WERI-Rb-1 (cell line): ENCODE measurements at regions not wholly inside any gene's neighbourhood (a gene's known extent, or its start where the extent isn't known, plus 50 kb on each side); places are given as distances from the start of the nearest gene placed in this dataset.

Experiments used
- DNase-seq: peaks from one replicate; pipeline ENCODE4 v3.0.0-alpha.2; 2020
- H3K27ac ChIP-seq: fragments of 250-450 bp; sonication (Bioruptor Pico); 2 replicates; pipeline ENCODE4 v1.5.1; 2020; ENCODE audit warnings: mild to moderate bottlenecking, moderate library complexity
- H3K27me3 ChIP-seq: fragments of 250-450 bp; sonication (Bioruptor Pico); 2 replicates; pipeline ENCODE4 v1.5.1; 2021; ENCODE audit warnings: mild to moderate bottlenecking, low read depth, moderate library complexity; ENCODE audit not compliant: insufficient read depth, severe bottlenecking
- H3K36me3 ChIP-seq: fragments of 250-450 bp; sonication (Bioruptor Pico); 2 replicates; pipeline ENCODE4 v1.5.1; 2020; ENCODE audit warnings: mild to moderate bottlenecking, moderate library complexity
- H3K4me3 ChIP-seq: 2 replicates; pipeline ENCODE4 v1.5.1; 2011; ENCODE audit warnings: low read depth, mild to moderate bottlenecking, control low read depth, low read length
- H3K9me3 ChIP-seq: fragments of 250-450 bp; sonication (Bioruptor Pico); 2 replicates; pipeline ENCODE4 v1.5.1; 2021; ENCODE audit warnings: mild to moderate bottlenecking, moderate library complexity; ENCODE audit not compliant: severe bottlenecking
- CTCF ChIP-seq: IDR thresholded peaks from 2 replicates; pipeline ENCODE4 v1.5.1; 2011; ENCODE audit warnings: low read depth, mild to moderate bottlenecking, control low read depth, inconsistent platforms, low read length

- no peaks in the 10 kb centered on the region for H3K27me3 ChIP-seq
- no peak overlapping the region for H3K27ac ChIP-seq
- DNase-seq: no peak
- H3K4me3 ChIP-seq: no peak overlapping the region
- H3K36me3 ChIP-seq: no peaks in the 10 kb centered on the region
- no peaks in the 10 kb centered on the region for H3K9me3 ChIP-seq
- no peak for TF ChIP-seq CTCF
These were observed 91.3 kb upstream of the STEAP1B start for GRCh38 chr7:22591271-22591670.

- no peaks in the 10 kb centered on the region for H3K27me3 ChIP-seq
- no peak overlapping the region for H3K4me3 ChIP-seq
- no peak for TF ChIP-seq CTCF
- DNase-seq: no peak
- H3K27ac ChIP-seq: no peak overlapping the region
- H3K36me3 ChIP-seq: no peaks in the 10 kb centered on the region
- H3K9me3 ChIP-seq: no peaks in the 10 kb centered on the region
These were observed 89.7 kb upstream of the STEAP1B start for GRCh38 chr7:22589641-22590201.

- Histone ChIP-seq H3K36me3 (no peaks in the 10 kb centered on the region), H3K27me3 (no peaks in the 10 kb centered on the region), H3K9me3 (no peaks in the 10 kb centered on the region), H3K4me3 (no peak overlapping the region), H3K27ac (no peak overlapping the region)
- no peak for DNase-seq
- no peak for TF ChIP-seq CTCF
These were observed 88.4 kb upstream of the STEAP1B start for GRCh38 chr7:22588351-22588750.

GRCh38 chr7:22587322-22587721 lies 87.3 kb upstream of the STEAP1B start:
- Histone ChIP-seq H3K4me3 (no peak overlapping the region), H3K9me3 (no peaks in the 10 kb centered on the region), H3K27ac (no peak overlapping the region), H3K36me3 (no peaks in the 10 kb centered on the region), H3K27me3 (no peaks in the 10 kb centered on the region)
- no peak for DNase-seq
- no peak for TF ChIP-seq CTCF

- H3K27me3 ChIP-seq: no peaks in the 10 kb centered on the region
- H3K4me3 ChIP-seq: no peak overlapping the region
- H3K9me3 ChIP-seq: no peaks in the 10 kb centered on the region
- TF ChIP-seq CTCF: peak; percentile 67
- H3K36me3 ChIP-seq: no peaks in the 10 kb centered on the region
- DNase-seq: no peak
- no peak overlapping the region for H3K27ac ChIP-seq
These were observed 86.8 kb upstream of the STEAP1B start for GRCh38 chr7:22586786-22587140.

- TF ChIP-seq CTCF: no peak
- no peak for DNase-seq
- H3K27ac ChIP-seq: no peak overlapping the region
These were observed 86.3 kb upstream of the STEAP1B start for GRCh38 chr7:22586101-22586785.

More at GRCh38 chr7:22586101-22586785, 86.3 kb upstream of the STEAP1B start:
- Histone ChIP-seq H3K4me3 (no peak overlapping the region), H3K27me3 (no peaks in the 10 kb centered on the region), H3K36me3 (no peaks in the 10 kb centered on the region), H3K9me3 (no peaks in the 10 kb centered on the region)
